Cerebellar cortex (tissue), 1 donor: ENCODE measurements at regions not wholly inside any gene's neighbourhood (a gene's known extent, or its start where the extent isn't known, plus 50 kb on each side); places are given as distances from the start of the nearest gene placed in this dataset.
"Not testable (repeated sequence)": the region's sequence is repeated elsewhere in the genome, so short reads cannot be mapped to it uniquely, and the experiment has no call there.

Experiments
- DNase-seq: peaks from one replicate; pipeline ENCODE4 v3.0.0-alpha.2; 2015; ENCODE audit warnings: low spot score

- no peak for DNase-seq
Measured at GRCh38 chr3:95759614-95760301, 1054.6 kb upstream of the EPHA6 start.

DNA sequence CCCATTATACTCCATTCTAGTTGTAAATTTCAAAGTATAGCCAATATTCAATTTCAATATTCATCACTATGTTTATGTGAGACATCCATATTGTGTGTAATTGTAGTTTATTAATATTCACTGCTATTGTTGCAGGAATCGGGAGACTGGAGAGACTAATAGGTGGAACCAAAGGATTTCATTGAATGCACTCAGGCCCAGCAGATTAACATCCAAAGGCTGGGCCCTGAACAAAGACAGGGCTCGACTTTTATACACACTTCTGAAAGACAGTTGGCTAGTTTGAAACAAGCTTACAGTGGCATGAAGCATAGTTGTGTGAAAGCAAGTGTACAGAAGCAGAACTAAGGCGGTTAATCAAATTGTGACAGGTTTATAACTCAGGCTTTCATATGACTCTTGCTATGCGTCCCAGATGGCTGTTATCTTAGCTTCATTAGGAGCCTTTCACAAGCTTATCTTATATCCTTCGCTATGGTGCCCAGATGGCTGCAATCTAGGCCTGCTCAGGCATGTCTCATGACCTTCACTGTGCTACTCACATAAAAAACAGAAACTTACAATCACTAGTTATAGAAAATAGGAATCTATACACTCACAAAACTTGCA is 1038.8 kb upstream of the EPHA6 start:
- DNase-seq, result no peak

GRCh38 chr3:95781598-95781997 is 1032.8 kb upstream of the EPHA6 start:
- no peak for DNase-seq

GRCh38 chr3:95789111-95789510 is 1025.3 kb upstream of the EPHA6 start:
- DNase-seq, result no peak

DNA sequence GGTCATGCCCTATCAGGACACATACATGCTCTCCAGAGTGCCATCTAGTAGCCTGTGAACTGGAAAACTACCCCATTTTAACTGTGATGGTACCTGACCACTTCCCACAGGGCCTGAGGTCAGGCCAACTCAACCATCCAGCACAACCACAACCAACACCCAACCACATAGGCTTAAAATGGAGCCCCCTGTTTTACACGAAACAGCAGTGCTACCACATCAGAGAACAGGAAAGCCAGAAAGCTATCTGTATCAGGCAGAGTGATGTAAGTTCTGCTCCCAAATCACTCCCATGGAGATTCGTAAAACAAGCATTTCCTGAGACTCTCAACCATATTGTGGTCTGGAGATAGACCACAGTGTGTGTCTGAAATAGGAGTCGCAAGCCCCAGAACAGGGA is 1017.3 kb upstream of the EPHA6 start:
- no peak for DNase-seq

DNA sequence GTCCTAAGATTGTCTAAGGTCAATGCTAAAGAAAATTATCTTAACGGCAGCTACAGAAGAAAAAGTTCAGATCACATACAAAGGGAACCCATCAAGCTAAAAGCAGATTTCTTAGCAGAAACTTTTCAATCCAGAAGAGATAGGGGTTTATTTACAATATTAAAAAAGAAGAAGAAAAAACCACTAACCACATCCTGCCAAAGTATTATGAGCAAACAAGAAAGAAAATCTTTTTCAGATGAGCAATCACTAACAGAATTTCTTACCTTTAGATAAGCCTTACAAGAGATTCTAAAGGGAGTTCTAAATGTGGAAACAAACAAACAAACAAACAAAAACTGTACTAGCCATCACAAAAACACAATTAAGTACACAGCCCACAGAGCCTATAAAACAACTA is 1015.8 kb upstream of the EPHA6 start:
- DNase-seq, result no peak

GRCh38 chr3:95810462-95810861 is 1003.9 kb upstream of the EPHA6 start:
- DNase-seq, result no peak

GRCh38 chr3:95813244-95813643 is 1001.1 kb upstream of the EPHA6 start:
- DNase-seq, result no peak

DNA sequence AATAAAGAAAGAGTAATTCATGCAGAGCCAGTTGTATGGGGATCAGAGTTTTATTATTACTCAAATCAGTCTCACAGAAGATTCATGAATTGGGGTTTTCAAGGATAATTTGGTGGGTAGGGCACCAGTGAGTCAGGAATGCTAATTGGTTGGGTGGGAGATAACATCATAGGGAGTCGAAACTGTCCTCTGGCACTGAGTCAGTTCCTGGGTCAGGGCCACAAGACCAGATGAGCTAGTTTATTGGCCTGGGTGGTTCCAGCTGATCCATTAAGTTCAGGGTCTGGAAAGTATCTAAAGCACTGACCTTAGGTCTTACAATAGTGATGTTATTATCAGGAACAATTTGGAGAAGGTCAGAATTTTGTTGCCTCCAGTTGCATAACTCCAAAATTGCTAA is 998.6 kb upstream of the EPHA6 start:
- DNase-seq, result no peak

- no peak for DNase-seq
Measured at GRCh38 chr3:95826419-95826818, 988.0 kb upstream of the EPHA6 start.

- no peak for DNase-seq
Measured at GRCh38 chr3:95832146-95832545, 982.2 kb upstream of the EPHA6 start.

GRCh38 chr3:95860628-95861027 is 953.8 kb upstream of the EPHA6 start:
- DNase-seq, result not testable (repeated sequence)

GRCh38 chr3:95883801-95884200 is 930.6 kb upstream of the EPHA6 start:
- no peak for DNase-seq

DNA sequence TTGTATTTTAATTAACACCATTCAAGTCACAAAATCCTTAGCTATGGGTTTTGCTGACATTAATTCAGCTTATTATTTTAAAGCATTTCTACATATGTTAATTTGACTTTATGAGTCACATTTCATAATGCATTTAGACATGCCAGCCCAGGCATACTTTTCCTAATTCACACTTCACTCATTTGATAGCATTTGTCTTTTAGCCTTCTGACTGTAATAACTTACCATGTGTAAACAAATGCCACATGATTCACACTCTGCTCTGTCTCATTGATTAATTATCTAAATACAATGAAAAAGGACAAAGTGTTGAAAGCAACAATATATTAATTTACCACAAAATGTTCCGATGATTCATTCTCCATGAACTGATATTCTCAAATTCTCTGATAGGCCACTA is 927.8 kb upstream of the EPHA6 start:
- DNase-seq, result no peak

DNA sequence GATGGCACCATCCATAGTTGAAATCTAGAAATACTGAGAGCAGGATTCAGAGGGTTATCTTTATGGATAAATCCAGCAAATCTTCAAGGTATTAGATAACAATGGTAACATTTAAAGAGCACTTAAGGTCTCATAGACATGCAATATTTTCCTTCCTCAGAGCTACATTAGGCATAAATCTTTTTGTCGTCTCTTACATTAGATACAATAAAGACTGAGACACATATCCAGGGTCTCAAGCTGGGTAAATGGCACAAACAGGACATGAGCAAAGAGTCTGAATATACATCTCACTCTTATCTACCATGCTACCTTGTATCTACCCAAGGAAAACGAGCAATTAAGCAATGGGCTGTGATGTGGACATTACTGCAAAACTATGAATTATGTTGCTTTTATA is 927.3 kb upstream of the EPHA6 start:
- DNase-seq, result no peak

GRCh38 chr3:95894820-95895219 is 919.6 kb upstream of the EPHA6 start:
- no peak for DNase-seq

- no peak for DNase-seq
Measured at GRCh38 chr3:95899494-95899893, 914.9 kb upstream of the EPHA6 start.

- no peak for DNase-seq
Measured at GRCh38 chr3:95899911-95900310, 914.5 kb upstream of the EPHA6 start.

- no peak for DNase-seq
Measured at GRCh38 chr3:95901948-95902347, 912.4 kb upstream of the EPHA6 start.

DNA sequence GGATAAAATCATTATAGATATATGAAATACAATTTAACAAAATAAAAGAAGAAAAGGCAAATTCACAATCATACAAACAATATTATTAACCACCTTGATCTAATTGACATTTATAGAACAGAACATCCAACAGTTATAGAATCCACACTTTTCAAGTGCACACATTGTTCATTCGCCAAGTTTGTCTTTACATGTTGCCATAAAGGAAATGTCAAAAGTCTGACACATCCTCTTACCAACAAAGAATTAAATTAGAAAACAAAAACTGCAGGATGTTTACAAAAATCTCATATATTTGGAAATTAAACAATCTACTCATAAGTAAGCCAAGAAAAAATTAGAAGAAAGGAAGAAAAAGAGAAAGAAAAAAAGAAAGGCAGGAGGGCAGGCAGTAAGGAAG is 909.2 kb upstream of the EPHA6 start:
- DNase-seq, result no peak

- DNase-seq, result no peak
Measured at GRCh38 chr3:95911767-95912166, 902.6 kb upstream of the EPHA6 start.

DNA sequence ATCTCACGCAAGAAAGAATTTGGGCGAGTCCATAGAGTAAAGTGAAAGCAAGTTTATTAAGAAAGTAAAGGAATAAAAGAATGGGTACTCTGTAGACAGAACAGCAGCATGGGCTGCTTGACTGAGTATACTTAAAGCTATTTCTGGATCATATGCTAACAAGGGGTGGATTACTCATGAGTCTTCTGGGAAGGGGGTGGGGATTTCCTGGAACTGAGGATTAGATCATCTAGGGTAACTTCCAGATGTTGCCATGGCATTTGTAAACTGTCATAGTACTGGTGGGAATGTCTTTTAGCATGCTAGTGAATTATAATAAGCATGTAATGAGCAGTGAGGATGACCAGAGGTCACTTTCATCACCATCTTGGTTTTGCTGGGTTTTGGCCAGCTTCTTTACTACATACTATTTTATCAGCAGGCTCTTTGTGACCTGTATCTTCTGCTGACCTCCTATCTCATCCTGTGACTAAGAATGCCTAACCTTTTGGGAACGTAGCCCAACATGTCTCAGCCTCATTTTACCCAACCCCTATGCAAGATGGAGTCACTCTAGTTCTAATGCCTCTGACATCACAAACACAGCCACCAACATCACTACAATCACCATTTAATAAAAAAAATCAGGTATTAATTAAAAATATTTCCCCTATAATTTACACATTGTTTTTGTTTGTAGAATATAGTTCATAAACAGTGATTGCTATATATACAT is 890.7 kb upstream of the EPHA6 start:
- DNase-seq, result no peak

GRCh38 chr3:95926904-95927501 is 887.4 kb upstream of the EPHA6 start:
- peak; percentile 16 for DNase-seq
